ENCODE measurements at regions not wholly inside any gene's neighbourhood (a gene's known extent, or its start where the extent isn't known, plus 50 kb on each side); places are given as distances from the start of the nearest gene placed in this dataset.

GRCh38 chr3:23146163-23146562 is 57.0 kb upstream of the UBE2E2 start:
- TF ChIP-seq POLR2AphosphoS5 (IDR thresholded peaks at IDR 0.05) (no peak), CTCF (IDR thresholded peaks at IDR 0.05) (no peak), POLR2A (IDR thresholded peaks at IDR 0.05) (no peak)

Measured in stomach (tissue), 4 donors.